ENCODE measurements at regions not wholly inside any gene's neighbourhood (a gene's known extent, or its start where the extent isn't known, plus 50 kb on each side); places are given as distances from the start of the nearest gene placed in this dataset.

- H3F3A ChIP-seq (ENCODE audit: insufficient read depth, low read length) = no peaks in the 10 kb centered on the region
- H3K4me1 ChIP-seq (ENCODE audit: insufficient read depth, low read length, severe bottlenecking) = no peaks in the 10 kb centered on the region
- no peaks in the 10 kb centered on the region for H3K36me3 ChIP-seq (ENCODE audit: insufficient read depth, low read length)
- no peaks in the 10 kb centered on the region for H3K9me2 ChIP-seq (ENCODE audit: low read depth, low read length)
- no peak overlapping the region for H2AFZ ChIP-seq (ENCODE audit: low read length)
- no peak for TF ChIP-seq EZH2 (IDR thresholded peaks at IDR 0.05; ENCODE audit: borderline replicate concordance, low read length)
- no peak for TF ChIP-seq CTCF (IDR thresholded peaks at IDR 0.05; ENCODE audit: low read length)
- H3K79me2 ChIP-seq (ENCODE audit: insufficient read depth, low read length) = no peaks in the 10 kb centered on the region
- no peaks in the 10 kb centered on the region for H3K9me3 ChIP-seq (ENCODE audit: low read length)
- H4K20me1 ChIP-seq (ENCODE audit: insufficient read depth, low read length) = no peaks in the 10 kb centered on the region
- no peak overlapping the region for H3K4me3 ChIP-seq (ENCODE audit: low read depth, low read length, poor library complexity, severe bottlenecking)
- H3K9ac ChIP-seq (ENCODE audit: low read length) = no peak overlapping the region
- no peak overlapping the region for H3K27ac ChIP-seq (ENCODE audit: low read depth, low read length, poor library complexity, severe bottlenecking)
- no peak overlapping the region for H3K4me2 ChIP-seq (ENCODE audit: low read length)
- H3K27me3 ChIP-seq (ENCODE audit: insufficient read depth, low read length) = no peaks in the 10 kb centered on the region
Observed at GRCh38 chr10:78461333-78461732, 427.7 kb downstream of the RPS24 start.

- H3K9me2 ChIP-seq (ENCODE audit: low read depth, low read length) = no peaks in the 10 kb centered on the region
- H3K36me3 ChIP-seq (ENCODE audit: insufficient read depth, low read length) = no peaks in the 10 kb centered on the region
- H3K4me2 ChIP-seq (ENCODE audit: low read length) = no peak overlapping the region
- no peak overlapping the region for H2AFZ ChIP-seq (ENCODE audit: low read length)
- no peaks in the 10 kb centered on the region for H3K79me2 ChIP-seq (ENCODE audit: insufficient read depth, low read length)
- no peak overlapping the region for H3K4me3 ChIP-seq (ENCODE audit: low read depth, low read length, poor library complexity, severe bottlenecking)
- no peaks in the 10 kb centered on the region for H4K20me1 ChIP-seq (ENCODE audit: insufficient read depth, low read length)
- H3K4me1 ChIP-seq (ENCODE audit: insufficient read depth, low read length, severe bottlenecking) = no peaks in the 10 kb centered on the region
- H3K9ac ChIP-seq (ENCODE audit: low read length) = no peak overlapping the region
- TF ChIP-seq CTCF (IDR thresholded peaks at IDR 0.05; ENCODE audit: low read length) = no peak
- TF ChIP-seq EZH2 (IDR thresholded peaks at IDR 0.05; ENCODE audit: borderline replicate concordance, low read length) = no peak
- H3F3A ChIP-seq (ENCODE audit: insufficient read depth, low read length) = no peaks in the 10 kb centered on the region
- no peaks in the 10 kb centered on the region for H3K27me3 ChIP-seq (ENCODE audit: insufficient read depth, low read length)
- no peak overlapping the region for H3K27ac ChIP-seq (ENCODE audit: low read depth, low read length, poor library complexity, severe bottlenecking)
- no peaks in the 10 kb centered on the region for H3K9me3 ChIP-seq (ENCODE audit: low read length)
Observed at GRCh38 chr10:78462176-78462575, 428.5 kb downstream of the RPS24 start.

GRCh38 chr10:78462726-78463228 is 429.1 kb downstream of the RPS24 start:
- no peaks in the 10 kb centered on the region for H3K79me2 ChIP-seq (ENCODE audit: insufficient read depth, low read length)
- no peak overlapping the region for H2AFZ ChIP-seq (ENCODE audit: low read length)
- H3K27me3 ChIP-seq (ENCODE audit: insufficient read depth, low read length) = no peaks in the 10 kb centered on the region
- no peaks in the 10 kb centered on the region for H3F3A ChIP-seq (ENCODE audit: insufficient read depth, low read length)
- no peaks in the 10 kb centered on the region for H3K9me2 ChIP-seq (ENCODE audit: low read depth, low read length)
- H3K9me3 ChIP-seq (ENCODE audit: low read length) = no peaks in the 10 kb centered on the region
- H3K4me3 ChIP-seq (ENCODE audit: low read depth, low read length, poor library complexity, severe bottlenecking) = no peak overlapping the region
- H3K9ac ChIP-seq (ENCODE audit: low read length) = no peak overlapping the region
- H3K4me1 ChIP-seq (ENCODE audit: insufficient read depth, low read length, severe bottlenecking) = no peaks in the 10 kb centered on the region
- H3K36me3 ChIP-seq (ENCODE audit: insufficient read depth, low read length) = no peaks in the 10 kb centered on the region
- no peak overlapping the region for H3K4me2 ChIP-seq (ENCODE audit: low read length)
- TF ChIP-seq CTCF (IDR thresholded peaks at IDR 0.05; ENCODE audit: low read length) (no peak), EZH2 (IDR thresholded peaks at IDR 0.05; ENCODE audit: borderline replicate concordance, low read length) (no peak)
- H3K27ac ChIP-seq (ENCODE audit: low read depth, low read length, poor library complexity, severe bottlenecking) = no peak overlapping the region
- no peaks in the 10 kb centered on the region for H4K20me1 ChIP-seq (ENCODE audit: insufficient read depth, low read length)
